ENCODE measurements at regions not wholly inside any gene's neighbourhood (a gene's known extent, or its start where the extent isn't known, plus 50 kb on each side); places are given as distances from the start of the nearest gene placed in this dataset.
"Not testable (repeated sequence)": the region's sequence is repeated elsewhere in the genome, so short reads cannot be mapped to it uniquely, and the experiment has no call there.

DNA sequence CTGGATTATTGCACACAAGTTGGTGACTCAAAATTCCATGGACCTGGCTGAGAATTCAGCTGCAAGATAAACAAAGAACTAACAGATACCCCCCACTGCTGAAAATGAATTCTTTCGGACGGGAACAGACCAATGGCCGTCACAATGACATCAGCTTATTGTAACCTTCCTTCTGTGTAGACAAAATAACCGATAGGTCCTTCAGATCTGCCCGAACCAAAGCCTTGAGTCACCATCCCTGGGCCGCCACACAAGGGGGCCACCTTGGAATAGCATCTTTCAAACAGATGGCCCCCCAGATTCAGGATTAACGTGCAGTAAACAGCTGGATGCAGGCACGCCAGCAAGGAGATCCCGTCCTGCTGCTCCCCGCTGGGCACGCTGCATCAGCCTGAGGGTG is 214.0 kb upstream of the EXOC2 start:
- DNase-seq (ENCODE audit: low read depth in 1 of 2, low spot score in 1 of 2): no peak

DNA sequence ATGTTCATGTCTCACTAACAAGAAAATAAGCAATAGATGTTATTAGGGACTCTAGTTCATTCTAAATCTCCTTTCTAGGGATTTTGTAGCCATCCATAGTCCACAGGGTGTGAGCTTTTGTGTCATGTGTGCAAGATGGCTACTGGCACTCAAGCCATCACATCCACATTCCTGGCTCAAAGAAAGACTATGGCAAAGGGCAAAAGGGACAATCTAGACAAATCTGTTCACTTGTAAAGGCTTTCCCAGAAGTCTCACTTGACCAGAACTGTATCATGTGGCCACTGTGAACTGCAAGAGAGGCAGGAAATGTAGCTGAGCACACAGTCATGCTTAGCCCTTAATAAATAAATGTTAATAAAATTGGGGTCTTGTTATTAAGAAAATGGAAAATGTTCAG is 212.6 kb upstream of the EXOC2 start:
- no peak for DNase-seq (ENCODE audit: low read depth in 1 of 2, low spot score in 1 of 2)

- DNase-seq (ENCODE audit: low read depth in 1 of 2, low spot score in 1 of 2): no peak
These were observed 212.1 kb upstream of the EXOC2 start for GRCh38 chr6:904994-905393.

- DNase-seq (ENCODE audit: low read depth in 1 of 2, low spot score in 1 of 2): no peak
These were observed 210.8 kb upstream of the EXOC2 start for GRCh38 chr6:903761-904160.

DNA sequence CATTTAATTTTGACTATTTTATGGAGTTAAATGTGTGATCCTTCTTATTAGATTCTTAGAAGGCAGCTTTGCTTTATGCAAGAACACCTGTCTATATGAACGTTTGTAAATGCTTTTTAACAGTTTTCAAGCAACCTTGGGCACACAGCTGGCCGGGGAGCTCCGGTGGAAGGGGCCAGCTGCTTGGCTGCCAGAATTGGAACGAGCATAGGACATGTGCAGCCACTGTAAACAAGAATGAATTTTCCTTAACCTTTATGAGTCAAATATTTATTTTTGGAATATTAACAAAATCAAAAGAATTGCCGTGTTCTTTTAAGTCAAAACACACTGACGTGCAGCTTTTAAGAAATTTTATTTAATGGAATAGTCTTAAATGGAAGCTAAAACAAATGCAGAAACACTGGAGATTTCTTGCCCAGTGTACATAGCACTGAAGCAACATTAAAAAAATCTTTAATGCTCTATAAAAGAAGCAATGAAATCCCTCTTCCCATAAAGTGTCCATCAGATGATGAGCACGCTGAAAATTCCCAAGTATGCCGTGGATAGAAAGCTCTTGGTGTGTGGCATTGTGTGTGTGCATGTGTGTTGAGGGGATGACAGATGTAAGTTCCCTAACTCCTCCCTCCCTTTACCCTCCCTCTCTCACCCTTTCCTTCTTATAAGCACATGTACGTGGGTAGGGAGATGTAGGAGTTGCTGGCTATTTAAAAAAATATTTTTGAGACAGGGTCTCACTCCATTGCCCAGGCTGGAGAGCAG is 208.9 kb upstream of the EXOC2 start:
- DNase-seq (ENCODE audit: low read depth in 1 of 2, low spot score in 1 of 2): no peak

DNA sequence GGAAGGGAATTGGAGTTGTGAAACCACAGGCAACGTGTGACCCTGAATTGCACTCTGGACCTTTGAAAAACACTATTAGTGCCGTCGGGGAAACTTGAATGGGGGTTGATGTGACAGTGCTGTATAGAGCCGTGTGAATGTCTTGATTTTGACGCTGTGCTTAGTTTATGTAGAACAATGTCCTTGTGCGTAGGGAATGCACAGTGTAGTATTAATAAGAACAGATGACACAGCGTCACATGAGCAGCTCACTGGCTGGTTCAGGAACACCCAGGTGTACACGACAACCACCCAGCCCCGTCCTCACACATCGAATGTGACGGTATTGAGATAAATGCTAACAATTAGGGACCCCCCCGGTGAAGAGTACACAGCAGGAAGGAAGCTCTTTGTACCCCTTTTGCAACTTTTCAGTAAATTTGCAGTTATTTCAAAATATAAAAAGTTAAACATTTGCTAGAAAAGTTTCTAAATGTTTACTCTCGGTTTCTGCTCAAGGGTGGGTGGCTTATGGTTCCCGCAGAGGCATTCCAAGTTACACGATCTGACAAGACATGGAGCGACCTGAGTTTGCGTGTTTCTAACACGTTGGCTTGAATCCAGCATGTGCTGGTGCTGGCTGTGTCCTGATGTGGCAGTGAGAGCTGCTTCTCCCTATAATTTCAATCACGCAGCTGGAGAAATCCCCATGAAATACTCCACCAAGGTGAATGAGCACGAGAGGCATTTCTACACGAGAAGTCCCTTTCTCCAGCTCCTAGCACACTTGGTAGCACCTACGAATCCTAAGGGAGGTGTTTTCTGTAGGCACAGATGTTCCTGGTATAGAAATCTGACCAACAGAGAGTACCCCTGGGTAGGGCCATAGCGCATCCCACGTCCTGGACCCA is 208.0 kb upstream of the EXOC2 start:
- no peak for DNase-seq (ENCODE audit: low read depth in 1 of 2, low spot score in 1 of 2)

DNA sequence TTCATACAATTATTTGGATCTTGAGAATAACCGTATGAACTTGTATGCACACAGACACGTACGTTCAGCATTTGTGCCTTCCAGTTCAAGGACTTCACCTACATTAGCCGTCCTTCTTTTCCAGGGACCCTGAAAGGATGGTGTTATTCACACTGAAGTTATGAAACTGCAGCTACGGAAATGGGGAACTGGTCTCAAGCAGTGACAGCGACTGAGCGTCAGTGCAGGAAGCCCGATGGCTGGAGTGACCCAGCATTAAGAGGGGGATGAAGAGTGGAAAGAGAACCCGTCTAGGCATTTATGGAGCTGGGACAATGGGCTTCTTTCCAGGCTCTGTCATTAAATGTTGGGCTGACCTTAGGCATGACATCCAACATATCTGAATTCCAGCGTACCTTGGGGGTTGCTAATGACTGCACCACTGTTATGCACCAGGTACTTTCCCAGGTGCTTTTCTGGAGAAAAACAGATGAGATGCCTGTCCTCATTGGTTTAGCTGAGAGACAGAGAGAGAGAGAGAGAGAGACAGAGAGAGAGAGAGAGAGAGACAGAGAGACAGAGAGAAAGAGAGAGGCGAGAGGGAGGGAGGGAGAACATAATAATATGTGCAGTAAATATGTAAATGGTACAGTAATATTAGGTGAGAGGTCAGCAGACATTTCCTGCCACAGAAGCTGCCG is 204.7 kb upstream of the EXOC2 start:
- DNase-seq (ENCODE audit: low read depth in 1 of 2, low spot score in 1 of 2): no peak

- no peak for DNase-seq (ENCODE audit: low read depth in 1 of 2, low spot score in 1 of 2)
These were observed 201.3 kb upstream of the EXOC2 start for GRCh38 chr6:894274-894673.

GRCh38 chr6:890995-891394 is 198.1 kb upstream of the EXOC2 start:
- DNase-seq (ENCODE audit: low read depth in 1 of 2, low spot score in 1 of 2): no peak

GRCh38 chr6:890201-890600 is 197.3 kb upstream of the EXOC2 start:
- no peak for DNase-seq (ENCODE audit: low read depth in 1 of 2, low spot score in 1 of 2)

- DNase-seq (ENCODE audit: low read depth in 1 of 2, low spot score in 1 of 2): no peak
These were observed 194.8 kb upstream of the EXOC2 start for GRCh38 chr6:887583-888235.

DNA sequence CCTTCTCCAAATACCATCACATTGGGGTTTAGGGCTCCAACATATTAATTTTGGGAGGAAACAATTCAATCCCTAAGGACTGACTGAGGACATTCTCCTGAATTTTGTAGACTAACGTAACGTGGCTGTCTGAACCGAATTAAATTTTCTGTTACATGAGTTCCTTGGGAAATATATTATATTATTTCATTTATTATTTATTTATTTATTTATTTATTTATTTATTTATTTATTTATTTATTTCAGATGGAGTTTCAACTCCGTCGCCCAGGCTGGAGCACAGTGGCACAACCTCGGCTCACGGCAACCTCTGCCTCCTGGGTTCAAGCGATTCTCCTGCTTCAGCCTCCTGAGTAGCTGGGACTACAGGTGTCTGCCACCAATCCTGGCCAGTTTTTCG is 193.2 kb upstream of the EXOC2 start:
- DNase-seq (ENCODE audit: low read depth in 1 of 2, low spot score in 1 of 2): not testable (repeated sequence)

- no peak for DNase-seq (ENCODE audit: low read depth in 1 of 2, low spot score in 1 of 2)
These were observed 192.2 kb upstream of the EXOC2 start for GRCh38 chr6:885051-885590.

GRCh38 chr6:884570-884969 is 191.6 kb upstream of the EXOC2 start:
- DNase-seq (ENCODE audit: low read depth in 1 of 2, low spot score in 1 of 2): no peak

- DNase-seq (ENCODE audit: low read depth in 1 of 2, low spot score in 1 of 2): no peak
These were observed 189.2 kb upstream of the EXOC2 start for GRCh38 chr6:882084-882598.

GRCh38 chr6:878179-878578 is 185.2 kb upstream of the EXOC2 start:
- no peak for DNase-seq (ENCODE audit: low read depth in 1 of 2, low spot score in 1 of 2)

DNA sequence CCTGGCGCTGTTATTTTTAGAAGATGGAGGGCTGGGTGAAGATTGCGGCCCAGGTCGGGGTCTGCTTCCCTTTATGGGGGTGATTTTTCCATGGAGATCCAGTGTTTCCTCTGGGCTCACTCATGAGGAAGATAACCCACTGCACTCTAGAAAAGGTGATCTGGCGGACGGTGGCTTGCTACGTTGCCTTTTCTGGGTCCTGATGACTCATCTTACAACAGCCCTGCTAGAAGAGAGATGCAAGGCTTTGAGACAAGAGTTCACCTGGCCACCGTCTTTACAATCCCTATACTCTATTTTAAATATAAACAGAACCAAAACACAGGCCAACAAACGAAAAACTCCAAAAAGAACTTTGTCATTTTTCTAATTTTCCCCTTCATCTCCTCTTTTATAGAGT is 182.1 kb upstream of the EXOC2 start:
- no peak for DNase-seq (ENCODE audit: low read depth in 1 of 2, low spot score in 1 of 2)

GRCh38 chr6:872570-873125 is 179.7 kb upstream of the EXOC2 start:
- no peak for DNase-seq (ENCODE audit: low read depth in 1 of 2, low spot score in 1 of 2)

GRCh38 chr6:871503-871902 is 178.6 kb upstream of the EXOC2 start:
- DNase-seq (ENCODE audit: low read depth in 1 of 2, low spot score in 1 of 2): no peak

- DNase-seq (ENCODE audit: low read depth in 1 of 2, low spot score in 1 of 2): no peak
These were observed 177.2 kb upstream of the EXOC2 start for GRCh38 chr6:870096-870495.

DNA sequence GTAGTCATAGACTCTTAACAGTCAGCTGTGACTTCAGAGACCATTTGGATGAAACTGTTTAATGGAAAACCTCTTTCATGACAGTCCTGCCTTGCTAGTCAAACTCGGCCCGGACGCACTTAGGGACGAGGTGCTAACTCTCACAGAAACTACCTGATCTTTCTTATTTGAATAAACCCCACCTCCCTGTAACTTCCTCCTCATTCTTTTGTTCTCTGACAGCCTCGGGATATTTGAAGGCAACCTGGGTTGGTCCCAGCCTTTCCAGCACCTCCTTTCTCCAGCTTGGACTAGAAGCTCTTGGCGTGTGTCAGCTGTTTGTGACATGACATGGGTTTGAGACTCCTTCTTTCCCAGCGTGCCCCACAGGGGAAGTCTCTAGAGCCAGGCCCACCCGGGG is 175.3 kb upstream of the EXOC2 start:
- DNase-seq (ENCODE audit: low read depth in 1 of 2, low spot score in 1 of 2): no peak
